GM23338 (cell line): ENCODE measurements at regions not wholly inside any gene's neighbourhood (a gene's known extent, or its start where the extent isn't known, plus 50 kb on each side); places are given as distances from the start of the nearest gene placed in this dataset.

Source experiments
- CTCF ChIP-seq, 2 experiments: fragments of 200-600 bp in 1 of 2; sonication (generic) in 1 of 2; conservative IDR thresholded peaks; 2 replicates each; pipeline versions ENCODE4 v1.5.1 to v1.6.1; 2016 to 2017; ENCODE audit warnings: antibody characterized with exemption in 2 of 2, low read depth in 2 of 2, mild to moderate bottlenecking in 2 of 2, moderate library complexity in 1 of 2
- ETS1 ChIP-seq: IDR thresholded peaks from 2 replicates; pipeline ENCODE4 v1.6.1; 2016; ENCODE audit warnings: antibody characterized with exemption
- EZH2 ChIP-seq: fragments of 200-600 bp; sonication (generic); IDR thresholded peaks from one replicate; pipeline ENCODE4 v1.8.0; 2017; ENCODE audit warnings: antibody characterized with exemption, mild to moderate bottlenecking, low read depth; ENCODE audit not compliant: unreplicated experiment
- EZH2phosphoT487 ChIP-seq: fragments of 200-600 bp; sonication (generic); IDR thresholded peaks from one replicate; pipeline ENCODE4 v1.8.1; 2018; ENCODE audit warnings: antibody characterized with exemption; ENCODE audit not compliant: unreplicated experiment
- POLR2AphosphoS5 ChIP-seq: IDR thresholded peaks from 2 replicates; pipeline ENCODE4 v1.6.1; 2016; ENCODE audit warnings: antibody characterized with exemption, low read depth
- REST ChIP-seq: IDR thresholded peaks from one replicate; pipeline ENCODE4 v1.6.1; 2018; ENCODE audit warnings: antibody characterized with exemption; ENCODE audit not compliant: unreplicated experiment
- ZNF114 ChIP-seq: fragments of 250-450 bp; sonication (Bioruptor Pico); IDR thresholded peaks from 2 replicates; pipeline ENCODE4 v1.5.0; 2020; ENCODE audit warnings: mild to moderate bottlenecking, moderate library complexity

- TF ChIP-seq CTCF (conservative IDR thresholded peaks at IDR 0.05; ENCODE audit: low read depth in 2 of 2) (no peak), POLR2AphosphoS5 (no peak), EZH2phosphoT487 (no peak), EZH2 (no peak), ZNF114 (no peak), REST (no peak), ETS1 (no peak)
Measured at GRCh38 chr7:85997515-85997914, 646.2 kb upstream of the GRM3 start.
